NCI-H146 treated with DMSO at 0.1 percent for 48 hours (cell line): ENCODE measurements at regions not wholly inside any gene's neighbourhood (a gene's known extent, or its start where the extent isn't known, plus 50 kb on each side); places are given as distances from the start of the nearest gene placed in this dataset.
A peak's percentile ranks its signal among the peaks of the same experiment; 100 is the strongest.
"Not testable (repeated sequence)": the region's sequence is repeated elsewhere in the genome, so short reads cannot be mapped to it uniquely, and the experiment has no call there.

Experiments
- DNase-seq: peaks from one replicate; lab custom pipeline; 2025; ENCODE audit not compliant: unreplicated experiment; lab: John Stamatoyannopoulos, UW

DNA sequence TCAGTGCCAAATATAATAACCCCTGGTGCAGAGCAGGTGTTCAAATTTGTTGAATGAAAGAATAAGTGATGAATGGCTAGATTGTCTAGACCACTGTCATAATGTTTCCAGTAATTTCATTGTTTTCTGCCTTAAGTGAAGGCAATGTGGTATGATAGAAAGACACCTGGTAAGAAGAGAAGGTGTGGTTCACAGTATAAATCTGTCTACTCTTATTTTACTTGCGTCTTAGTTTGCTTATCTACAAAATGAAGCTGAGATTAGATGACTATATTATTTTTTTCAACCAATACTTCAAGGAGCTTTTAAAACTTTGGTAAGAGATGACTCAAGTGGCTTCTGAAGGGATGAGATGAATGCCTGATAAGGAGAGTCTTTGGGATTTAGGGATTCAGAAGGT, 788.4 kb downstream of the EPHA4 start:
- DNase-seq = peak; percentile 60

DNA sequence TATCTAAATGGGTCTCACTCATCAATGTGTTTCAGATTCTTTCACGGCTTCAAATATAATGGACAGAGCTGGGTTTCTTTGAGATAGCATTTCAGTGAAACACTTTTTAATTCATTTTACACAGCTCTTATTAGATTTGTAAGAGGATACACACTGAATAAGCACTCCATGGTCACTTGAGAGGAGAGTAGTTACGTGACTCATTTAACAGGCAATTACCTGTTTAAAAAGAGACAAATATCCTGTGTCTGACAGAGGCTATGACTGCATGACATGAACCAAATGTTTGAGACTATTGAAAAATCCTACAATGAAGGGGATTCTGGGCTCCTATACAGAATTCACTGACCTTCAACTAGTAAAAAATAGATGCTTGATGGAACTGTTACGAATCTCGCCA, 786.9 kb downstream of the EPHA4 start:
- peak; percentile 33 for DNase-seq

DNA sequence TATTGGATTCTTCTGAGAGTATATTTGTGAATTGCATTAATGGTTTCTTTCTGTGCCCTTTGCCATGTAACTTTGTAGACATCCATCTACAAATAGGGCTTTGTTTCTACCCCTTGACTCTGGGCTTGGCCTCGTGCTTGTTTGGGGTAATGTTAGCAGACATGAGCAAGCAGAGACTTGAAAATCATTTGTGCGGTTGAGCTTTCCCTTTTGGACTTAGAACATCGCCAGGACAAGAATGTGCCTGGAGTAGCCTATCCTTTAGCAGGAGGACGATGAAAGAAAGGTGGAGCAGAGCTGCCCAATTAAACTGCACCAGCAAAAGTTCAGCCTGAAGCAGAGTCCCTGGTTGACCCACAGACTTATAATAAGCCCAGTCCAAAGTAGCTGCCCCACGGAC, 785.9 kb downstream of the EPHA4 start:
- DNase-seq = no peak

DNA sequence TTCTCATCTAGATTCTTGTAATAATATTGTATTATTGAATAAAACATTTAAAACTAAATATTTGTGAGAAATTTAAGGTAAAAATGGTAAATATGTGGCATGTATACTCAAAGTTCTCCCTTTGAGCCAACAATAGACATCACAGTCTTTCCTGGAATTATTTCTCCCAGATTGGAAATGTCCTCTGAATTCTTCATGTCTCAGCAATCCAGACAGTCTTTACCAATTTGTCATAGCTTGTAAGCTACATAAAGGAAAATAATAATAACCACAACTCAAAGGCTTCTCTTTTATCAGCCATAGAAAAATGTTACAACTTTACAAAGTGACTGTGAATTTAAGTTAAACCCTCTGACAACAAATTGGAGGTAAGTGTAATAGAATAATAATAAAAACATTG, 784.9 kb downstream of the EPHA4 start:
- DNase-seq = no peak

DNA sequence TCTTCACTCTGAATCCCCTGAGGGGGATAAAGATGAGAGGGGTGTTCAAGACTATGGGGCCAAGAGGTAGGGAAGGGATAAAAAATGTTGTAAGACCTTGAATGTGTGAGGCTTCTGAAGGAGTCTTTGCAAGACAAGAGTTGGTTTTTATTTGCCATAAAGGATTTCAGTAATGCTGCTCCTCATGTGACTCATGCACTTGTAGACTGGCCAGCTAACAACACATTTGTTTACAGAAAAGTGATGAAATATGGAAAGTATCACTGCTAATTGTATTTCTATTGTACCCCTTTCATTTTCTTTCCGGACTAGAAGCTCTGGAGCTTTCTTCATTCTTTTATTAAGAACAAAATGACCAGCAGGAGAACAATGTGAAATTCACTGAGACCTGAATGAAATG, 782.1 kb downstream of the EPHA4 start:
- DNase-seq = no peak

DNA sequence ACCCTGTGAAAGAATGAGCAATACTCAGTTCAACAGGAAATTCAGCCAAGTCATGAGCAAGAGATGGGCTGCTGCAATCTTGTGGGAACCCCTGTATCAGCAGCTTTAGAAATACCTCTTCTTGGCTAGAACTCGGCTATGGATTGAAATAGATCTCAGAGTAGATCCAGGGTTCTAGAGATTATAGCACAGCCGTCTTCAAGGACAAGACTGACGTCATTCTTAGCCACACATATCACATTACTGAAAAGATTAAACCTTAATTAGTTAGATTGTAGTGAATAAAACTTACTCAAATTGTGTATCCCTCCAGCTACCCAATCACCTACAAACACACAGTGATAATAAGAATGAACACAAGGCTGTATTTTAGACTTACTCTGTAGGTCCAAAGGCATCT, 776.4 kb downstream of the EPHA4 start:
- DNase-seq = no peak

DNA sequence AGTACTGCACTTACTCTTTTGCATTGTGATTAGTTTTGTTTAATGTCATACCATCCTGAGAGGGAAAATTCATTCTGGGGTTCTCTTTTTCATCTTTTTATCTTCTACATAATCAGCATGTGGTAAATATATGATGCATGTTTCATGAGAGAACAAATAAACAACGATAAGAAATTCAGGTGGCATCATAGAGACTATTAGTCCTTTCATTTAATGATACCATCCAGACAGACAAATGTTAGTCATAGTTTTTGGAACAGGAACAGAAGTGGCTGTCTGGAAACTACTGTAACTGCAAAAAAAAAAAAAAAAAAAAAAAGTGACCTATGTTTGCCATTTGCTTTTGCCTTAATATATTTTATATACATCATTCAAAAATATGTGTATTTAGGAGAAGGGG, 761.0 kb downstream of the EPHA4 start:
- DNase-seq = no peak

DNA sequence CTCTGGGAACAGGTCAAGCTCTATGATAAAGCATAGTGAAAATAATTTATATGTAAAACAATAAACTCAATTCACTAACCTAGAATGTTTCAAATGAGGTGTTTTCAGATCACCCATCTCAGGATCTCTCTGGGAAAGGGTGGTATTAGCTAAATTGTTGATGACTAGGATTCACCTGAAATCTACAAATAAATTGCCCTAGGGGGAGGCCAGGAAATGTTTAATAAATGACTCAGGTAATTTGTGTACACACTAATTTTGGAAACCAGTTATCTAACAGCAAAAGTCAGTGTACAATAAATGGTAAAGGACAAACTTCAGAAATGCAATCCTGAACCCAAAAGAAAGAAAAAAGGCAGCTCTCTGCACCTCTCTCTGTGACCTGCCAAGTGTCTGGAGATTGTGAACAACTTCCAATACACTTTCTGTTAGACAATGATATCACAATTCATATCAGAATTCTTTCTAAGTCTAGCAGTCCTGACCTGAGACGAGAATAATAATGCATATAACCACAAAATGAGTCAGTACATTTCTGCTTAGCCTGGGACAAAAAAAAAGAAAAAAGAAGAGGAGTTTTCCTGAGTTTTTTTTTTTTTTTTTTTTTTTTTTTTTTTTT, 760.0 kb downstream of the EPHA4 start:
- peak; percentile 14 for DNase-seq

DNA sequence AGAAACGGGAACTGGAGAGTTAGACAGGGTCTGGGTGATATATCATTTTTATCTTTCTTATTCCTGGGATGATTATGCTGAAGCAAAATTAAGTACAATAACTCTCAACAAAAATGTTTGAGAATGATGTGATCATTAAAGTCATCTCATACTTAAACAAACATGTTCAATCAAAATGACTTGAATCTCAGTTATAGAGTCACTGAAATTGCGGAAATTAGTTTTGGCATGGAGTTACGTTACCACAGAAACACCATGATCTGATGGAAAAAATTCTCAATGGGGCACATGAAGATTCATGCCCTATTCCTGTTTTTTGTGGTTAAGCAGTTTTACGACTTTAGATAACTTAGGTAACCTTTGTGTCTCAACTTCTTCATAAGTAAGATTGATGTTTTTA, 757.7 kb downstream of the EPHA4 start:
- no peak for DNase-seq

DNA sequence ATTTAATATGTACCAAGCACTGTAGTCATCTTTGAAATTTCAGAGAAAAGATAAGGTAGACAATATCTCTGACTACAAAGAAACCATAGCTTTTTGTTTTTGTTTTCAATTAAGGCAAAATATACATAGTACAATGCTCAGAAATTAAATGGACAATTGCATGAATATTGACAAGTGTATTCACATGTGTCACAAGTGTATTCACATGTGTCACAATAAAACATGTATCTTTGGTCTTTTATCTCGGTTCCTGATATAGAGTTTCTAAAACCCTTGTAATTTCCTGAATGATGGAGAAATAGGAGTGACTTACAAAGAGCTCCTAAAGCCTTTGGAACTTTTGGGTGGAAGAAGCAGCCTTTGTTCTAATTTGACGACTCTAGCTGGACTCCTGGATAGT, 756.4 kb downstream of the EPHA4 start:
- no peak for DNase-seq

DNA sequence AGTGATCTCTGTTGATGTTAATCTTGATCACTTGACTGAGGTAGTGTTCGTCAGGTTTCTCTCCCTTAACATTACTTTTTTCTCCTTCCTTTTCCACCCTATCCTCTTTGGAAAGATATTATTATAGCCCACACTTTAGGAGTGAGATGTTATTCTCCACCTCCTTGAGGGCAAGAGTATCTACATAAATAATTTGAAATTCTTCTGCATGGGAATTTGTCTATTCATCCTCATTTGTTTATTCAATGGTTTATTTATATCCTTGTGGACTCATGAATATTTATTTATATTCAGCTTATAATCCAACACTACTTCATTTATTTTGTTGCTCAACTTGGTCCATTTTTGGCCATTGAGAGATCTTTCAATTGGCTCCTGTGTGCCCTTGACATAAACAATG, 750.4 kb downstream of the EPHA4 start:
- no peak for DNase-seq

DNA sequence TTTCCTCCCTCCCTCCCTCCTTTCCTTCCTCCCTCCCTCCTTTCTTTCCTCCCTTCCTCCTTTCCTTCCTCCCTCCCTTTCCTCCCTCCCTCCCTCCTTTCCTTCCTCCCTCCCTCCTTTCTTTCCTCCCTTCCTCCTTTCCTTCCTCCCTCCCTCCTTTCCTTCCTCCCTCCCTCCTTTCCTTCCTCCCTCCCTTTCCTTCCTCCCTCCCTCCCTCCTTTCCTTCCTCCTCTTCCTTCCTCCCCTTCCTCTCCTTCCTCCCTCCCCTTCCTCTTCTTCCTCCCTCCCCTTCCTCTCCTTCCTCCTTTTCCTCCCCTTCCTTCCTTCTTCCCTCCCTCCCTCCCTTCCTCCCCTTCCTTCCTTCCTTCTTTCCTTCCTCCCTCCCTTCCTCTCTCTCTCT, 748.5 kb downstream of the EPHA4 start:
- DNase-seq = not testable (repeated sequence)

DNA sequence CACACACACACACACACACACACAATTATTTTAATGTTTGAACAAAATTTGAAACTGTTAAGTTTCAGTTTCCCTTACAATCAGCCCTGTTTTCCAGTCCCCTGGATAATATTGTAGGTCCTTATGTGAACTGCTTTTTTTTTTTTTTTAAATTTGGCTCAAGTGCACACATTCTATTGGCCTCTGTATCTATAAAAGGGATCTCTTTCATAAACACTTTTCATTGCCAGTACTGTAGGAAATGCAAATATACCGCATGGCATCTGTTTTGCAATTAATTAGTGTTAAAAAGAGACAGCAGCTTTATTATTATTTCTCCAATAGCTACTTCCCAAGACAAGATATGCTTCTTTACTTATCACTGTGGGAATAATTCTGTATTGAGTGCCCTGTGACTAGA, 738.7 kb downstream of the EPHA4 start:
- no peak for DNase-seq

DNA sequence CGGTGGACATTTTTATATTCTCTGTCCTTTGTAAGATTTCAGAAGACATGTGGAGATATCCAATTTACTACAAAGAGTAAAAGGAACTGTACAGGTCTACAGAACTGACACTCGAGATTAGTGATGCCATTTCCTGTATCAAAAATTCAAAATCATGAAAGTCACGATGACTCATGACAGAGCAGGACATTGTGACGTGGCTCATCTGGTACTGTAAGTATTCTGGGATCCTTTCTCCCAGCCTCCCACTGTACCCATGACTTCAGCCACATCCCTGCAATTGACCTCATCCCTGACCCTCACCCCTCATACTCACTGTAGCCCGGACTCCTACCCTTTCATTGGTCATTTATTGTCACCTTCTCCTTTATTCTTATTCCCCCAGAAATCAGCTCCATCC, 736.5 kb downstream of the EPHA4 start:
- DNase-seq = no peak

DNA sequence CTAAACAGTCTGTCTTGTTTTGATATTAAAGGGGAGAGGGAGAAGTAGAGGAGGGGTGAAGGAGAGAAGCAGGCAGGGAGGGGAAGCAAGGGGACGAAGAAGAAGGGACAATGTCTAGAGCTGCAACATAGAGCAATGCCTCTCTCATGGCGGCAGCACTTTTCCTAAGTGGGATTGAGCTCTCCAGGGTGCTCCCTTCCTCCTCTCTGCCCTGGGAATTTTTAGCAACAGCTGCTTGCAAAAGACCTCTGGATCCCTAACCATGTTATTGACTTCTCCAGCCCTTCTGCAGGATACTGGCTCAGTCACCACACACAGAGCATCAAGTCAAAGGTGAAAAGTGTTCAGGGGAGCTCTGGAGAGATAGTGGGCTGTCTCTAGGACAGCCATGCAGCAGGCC, 734.9 kb downstream of the EPHA4 start:
- DNase-seq = no peak

DNA sequence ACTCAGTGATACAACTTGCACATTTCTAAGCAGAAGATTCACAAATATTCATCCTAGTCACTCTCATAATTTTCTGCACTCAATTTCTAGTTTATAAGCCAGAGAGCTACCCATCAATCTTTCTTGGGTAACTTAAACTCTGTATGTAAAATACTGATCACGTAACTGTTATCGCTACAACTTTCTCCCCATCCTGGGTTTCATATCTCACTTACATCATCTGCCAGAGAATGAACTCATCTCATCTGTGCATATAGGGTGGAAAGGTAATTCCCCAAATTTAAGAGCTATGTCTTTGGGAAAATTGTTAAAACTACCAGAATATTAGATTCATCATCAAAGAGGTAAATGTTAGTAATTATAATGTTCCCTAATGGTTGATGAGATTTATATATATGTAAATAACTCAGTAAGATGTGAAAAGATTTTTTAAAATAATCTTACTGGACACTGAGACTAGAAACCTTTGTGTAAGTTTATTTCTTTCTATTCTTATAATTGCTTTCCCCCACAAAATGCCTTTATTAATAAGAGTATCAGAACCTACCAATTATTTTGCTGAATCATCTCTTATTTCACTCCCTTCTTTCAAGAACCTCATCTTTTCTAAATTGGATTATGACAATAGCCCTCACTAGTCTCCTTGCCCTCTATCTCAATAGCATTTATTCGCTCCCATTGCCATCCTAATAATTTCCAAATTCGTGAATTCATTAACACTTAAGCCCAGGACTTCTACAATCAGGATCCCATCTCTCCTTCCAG, 729.0 kb downstream of the EPHA4 start:
- no peak for DNase-seq

DNA sequence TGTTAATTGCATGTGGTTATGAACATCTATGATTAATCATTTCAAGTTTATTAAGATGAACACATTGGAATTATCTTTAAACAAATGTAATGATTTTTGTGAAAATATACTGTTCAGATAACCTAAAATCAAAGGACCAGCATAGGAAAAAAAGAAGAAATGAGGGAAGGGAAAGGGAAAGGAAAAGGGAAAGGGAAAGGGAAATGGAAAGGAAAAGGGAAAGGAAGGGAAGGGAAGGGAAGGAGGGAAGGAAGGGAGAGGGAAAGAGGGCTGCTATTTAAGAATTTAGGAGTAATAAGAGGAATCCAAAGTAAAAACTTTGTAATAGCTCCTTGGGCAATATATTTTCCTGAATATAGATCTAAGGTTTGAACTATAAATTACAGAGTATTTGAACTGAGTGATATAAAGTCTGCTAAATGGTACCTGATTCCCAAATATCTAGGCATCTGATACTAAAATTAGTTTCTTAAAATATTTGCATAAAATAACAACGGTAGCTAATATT, 726.3 kb downstream of the EPHA4 start:
- no peak for DNase-seq

DNA sequence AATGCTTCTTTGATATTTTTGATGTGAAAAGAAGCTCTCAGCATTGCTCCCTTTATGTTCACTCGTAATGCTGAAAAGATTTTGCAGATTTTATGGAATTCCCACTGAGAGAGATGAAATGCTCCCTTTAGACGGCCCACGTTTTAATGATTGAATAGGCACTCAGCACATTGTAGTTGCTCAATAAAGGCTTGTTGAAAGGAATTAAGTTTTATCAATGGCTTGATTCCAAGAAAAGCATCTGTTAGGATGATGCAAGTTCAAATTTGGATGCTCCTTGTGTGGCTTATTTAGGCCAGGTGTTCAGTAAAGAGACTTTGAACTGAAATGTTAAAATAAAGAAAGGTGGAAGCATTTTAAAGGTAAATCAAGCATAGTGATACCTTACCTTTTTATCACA, 725.1 kb downstream of the EPHA4 start:
- DNase-seq = no peak

DNA sequence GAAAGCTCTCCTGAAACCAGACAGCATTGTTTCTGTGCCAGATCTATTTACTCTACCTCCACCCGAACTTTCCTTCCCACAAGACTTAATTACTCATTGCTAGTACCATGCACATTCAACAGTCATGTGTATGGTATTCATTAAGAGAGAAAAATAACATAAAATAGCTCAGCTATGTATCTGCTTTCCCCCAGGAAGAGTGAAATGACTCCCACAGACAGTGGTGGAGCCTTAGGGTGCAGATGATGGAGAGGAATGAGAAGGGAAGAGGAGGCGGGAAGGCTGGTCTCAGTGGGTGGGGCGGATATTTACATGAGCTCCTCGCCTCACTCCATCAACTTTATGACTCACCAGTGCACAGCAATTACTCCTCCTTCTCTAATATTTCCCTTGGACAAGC, 724.5 kb downstream of the EPHA4 start:
- no peak for DNase-seq

DNA sequence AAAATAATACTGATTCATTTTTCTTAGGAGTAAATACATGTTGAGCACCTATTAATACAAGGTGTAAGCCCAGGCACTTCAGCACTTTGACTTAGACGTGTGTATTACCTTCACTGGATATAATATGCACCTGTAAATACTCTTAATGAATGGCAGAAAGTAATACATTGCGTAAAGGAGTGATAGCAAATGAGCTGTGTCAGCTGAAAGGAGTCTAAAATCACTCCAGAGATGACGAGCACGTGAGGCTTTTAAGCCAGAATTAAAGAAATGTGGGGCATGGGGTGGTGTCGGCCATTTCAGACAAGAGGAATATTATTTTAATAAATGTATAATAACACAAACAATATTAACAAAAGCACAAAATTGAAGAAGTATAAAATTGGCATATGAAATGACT, 722.7 kb downstream of the EPHA4 start:
- no peak for DNase-seq

DNA sequence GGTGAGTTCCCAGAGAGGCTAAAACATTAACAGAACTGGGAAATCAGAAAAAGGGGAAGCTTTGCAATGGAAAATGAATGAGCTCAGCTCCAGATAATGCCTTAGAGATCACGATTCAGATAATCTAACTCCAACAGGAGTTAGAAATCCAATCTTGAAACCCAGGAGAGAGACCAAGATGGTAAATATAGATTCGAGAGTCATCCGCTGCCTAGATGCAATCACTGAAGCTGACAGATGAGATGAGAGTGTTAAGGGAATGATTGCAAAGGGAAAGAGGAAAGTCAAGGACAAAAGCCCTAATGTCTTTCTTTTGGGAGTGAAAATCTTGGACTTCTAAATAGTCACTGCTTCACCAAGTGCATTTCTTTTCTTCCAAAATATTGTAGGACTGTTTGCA, 722.0 kb downstream of the EPHA4 start:
- no peak for DNase-seq

DNA sequence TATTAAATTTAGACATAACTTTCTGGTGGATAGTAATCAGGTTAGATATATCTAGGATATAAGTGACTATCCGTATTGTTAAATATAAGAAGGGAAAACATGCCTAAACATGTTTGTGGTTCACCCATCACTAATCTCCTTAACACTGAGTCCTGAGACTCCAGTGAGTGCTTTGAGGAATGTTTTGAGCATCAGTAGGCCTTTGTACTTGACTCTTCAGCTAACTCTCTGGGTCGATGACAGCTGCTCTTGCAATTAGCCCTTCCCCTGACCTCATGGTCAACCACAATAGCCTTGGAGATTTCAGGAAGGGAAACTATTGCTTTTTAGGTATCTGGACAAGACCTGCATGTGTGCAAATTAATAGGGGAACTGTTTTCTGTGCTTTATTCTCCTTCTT, 716.8 kb downstream of the EPHA4 start:
- no peak for DNase-seq

DNA sequence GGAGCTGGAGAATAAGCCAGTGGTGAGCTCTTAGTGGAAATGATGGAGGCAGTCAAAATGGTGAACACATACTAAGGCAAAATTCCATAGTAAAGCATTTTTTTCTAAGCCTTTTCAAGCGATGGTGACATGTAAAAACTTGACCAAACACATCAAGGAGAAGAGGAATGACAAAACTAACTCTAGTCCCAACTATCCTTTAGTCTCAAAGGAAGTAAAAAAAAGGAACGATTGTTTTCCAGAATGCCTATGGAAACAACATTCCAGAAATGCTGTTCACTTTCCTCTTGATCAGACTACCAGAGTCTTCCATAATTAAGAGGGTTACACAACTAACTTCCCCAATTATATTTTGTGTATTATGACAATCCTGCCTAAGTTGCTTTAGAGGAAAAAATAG, 715.6 kb downstream of the EPHA4 start:
- no peak for DNase-seq
